ENCODE measurements at regions not wholly inside any gene's neighbourhood (a gene's known extent, or its start where the extent isn't known, plus 50 kb on each side); places are given as distances from the start of the nearest gene placed in this dataset.

DNA sequence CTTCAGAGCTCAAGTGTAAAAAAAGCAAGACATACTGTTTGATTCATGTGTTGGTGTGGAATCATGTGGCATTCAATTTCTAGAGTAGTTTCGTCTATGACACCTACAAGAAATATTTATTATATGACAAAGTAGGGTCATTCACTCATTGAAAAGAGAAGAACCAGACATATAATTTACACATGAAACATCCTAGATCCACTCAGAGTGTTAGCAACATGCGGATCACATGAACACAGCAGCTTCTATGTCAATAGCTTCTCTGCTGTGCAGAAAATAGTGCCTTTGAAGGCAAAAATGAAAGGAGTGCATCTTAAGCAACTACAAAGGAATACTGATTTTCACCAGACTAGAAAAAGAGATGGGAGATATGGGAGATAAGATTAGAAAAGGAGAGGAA lies 569.8 kb downstream of the RPS29 start:
- no peak for DNase-seq (ENCODE audit: low read depth)

DNA sequence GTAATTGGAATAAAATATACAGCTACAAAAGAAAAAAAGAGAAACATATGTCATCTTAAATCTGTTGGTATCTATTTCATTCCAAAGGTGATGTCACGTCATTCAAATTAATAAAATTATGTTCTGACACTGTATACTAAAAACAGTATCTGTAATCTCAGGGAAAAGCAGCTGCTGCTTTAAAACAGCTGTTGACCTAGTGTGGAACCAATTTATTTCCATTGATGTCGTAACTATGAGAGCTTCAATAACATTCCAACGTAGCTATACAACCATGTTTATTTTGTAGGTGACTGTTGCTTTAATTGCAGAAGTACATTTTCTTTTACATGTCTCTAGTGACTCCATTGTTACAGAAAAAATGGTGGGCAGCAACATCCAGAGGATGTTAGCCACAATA lies 571.7 kb downstream of the RPS29 start:
- DNase-seq (ENCODE audit: low read depth) = no peak

DNA sequence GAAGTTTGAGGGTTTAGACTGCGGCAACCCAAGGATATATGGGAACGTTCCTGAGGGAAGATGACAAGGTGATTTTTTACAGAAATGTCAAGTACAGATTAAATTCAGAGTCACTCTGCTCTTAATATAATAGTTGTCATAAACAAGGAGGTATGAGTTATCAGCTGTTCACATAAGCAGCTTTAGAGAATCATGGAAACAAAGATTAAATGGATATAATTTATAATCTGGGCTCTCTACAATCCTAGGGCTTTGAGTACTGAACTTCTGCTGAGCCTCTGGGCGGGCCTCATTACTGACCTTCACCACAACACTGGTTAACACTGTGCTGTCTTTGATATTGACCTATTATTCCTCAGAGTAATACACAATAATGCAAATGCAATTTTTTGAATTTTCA lies 577.8 kb downstream of the RPS29 start:
- DNase-seq (ENCODE audit: low read depth) = no peak

DNA sequence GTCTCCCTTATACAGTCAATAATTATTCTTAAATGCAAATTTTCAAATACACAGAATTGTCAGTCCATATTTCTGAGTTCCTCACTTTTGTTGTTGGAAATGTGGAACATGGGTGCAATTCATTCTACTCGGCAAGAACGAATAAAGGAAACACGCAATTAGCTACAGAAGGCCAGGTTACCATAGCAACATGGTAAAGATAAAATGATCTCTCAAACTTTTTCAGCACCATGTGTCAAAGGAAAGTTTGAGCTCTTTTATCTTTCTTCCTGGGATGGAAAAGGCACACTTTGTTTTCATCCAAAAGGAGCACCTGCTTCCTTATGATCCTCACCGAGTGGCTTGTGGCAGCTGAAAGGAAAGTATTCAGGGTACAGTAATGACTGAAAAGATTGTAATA lies 595.0 kb downstream of the RPS29 start:
- no peak for DNase-seq (ENCODE audit: low read depth)

DNA sequence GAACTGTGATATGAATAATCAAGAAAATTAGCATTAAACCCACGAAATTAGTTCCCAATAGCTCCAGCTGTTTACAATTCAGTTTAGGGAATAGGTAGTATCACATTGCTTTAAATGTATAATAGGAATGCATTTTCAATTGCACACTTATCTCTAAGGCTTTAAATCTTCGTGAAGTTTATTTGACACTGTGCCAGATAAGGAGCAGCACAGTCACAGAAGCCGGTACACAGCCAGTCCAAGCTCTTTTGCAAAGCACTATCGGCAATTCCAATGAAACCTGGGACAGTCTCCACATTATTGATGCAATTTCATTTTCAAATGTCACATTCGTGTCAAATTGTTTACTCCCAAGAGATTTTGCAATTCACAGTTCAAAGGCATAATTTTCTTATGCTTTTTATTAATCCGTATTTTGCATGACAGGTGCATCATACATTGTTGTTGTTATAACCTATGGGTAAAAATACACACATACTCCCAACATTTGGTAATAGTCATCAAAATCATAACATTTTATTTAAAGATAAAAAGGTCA lies 602.8 kb downstream of the RPS29 start:
- no peak for DNase-seq (ENCODE audit: low read depth)

DNA sequence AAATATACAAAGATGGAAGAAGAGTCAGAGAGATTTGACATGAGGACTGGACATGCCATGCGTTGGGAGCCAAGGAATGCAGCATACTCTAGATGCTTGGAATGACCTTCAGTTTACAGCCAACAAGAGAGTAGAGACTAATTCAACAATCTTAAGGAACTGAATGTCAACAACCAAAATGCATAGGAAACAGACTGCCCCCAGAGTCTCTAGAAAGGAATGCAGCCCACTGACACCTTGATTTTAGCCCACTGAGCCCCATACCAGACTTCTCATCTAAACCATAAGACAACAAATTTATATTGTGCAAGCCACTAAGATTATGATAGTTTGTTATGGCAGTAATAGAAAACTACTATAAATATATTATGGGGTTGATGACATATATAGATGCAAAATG lies 611.2 kb downstream of the RPS29 start:
- DNase-seq (ENCODE audit: low read depth) = no peak

DNA sequence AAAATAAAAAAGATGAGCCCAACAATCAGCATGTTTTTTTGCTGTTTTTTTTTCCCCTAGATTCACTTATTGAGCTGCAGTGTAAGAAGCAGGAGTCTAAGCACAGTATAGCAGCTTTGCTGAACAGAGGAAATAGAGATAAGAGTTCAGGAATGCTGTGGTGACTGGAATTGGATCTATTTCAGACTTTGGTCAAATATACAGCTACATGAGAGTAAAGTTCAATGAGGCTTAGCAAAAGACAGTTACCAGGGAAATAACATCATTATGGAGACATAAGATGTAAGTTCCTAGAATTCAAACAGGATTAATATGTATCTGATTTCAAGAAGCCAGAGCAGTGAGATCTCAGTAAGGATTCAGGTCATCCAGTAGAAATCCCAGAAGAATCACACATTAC lies 613.0 kb downstream of the RPS29 start:
- no peak for DNase-seq (ENCODE audit: low read depth)

DNA sequence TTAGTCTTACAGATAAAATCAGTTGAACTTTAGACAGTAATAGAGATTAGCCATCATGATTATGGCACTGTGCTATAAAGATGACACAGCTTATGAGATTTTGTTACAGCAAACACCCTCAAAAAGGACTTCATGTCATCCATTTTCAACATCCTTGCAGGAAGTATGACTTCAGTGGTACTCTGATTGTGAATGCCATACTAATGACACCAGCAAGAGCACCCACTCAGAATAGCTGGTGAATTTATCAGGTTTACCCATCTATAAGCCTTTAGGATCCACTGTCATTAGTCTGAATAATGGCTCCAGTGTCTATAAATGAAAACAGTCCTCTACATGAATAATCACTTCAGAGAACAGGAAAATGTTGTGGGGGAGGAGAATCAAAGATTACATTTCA lies 615.2 kb downstream of the RPS29 start:
- DNase-seq (ENCODE audit: low read depth) = no peak

DNA sequence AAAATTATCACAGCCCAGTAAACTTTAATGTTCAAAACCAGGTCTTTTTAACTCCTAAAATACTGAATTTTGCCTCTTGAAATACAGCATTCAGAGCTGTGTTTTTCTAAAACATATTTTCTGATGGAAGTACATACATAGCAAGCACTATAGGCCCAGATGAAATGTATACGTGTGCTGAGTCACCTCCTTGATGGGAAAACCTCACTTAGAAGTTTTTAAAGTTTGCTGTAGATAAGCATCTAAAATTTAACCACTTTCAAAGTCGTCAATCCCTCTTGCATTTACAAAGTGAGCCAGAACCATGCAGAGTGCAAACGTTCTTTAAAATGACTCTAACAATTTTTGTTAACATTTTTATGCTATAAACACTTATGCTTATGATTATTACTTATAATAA lies 618.8 kb downstream of the RPS29 start:
- DNase-seq (ENCODE audit: low read depth) = no peak

DNA sequence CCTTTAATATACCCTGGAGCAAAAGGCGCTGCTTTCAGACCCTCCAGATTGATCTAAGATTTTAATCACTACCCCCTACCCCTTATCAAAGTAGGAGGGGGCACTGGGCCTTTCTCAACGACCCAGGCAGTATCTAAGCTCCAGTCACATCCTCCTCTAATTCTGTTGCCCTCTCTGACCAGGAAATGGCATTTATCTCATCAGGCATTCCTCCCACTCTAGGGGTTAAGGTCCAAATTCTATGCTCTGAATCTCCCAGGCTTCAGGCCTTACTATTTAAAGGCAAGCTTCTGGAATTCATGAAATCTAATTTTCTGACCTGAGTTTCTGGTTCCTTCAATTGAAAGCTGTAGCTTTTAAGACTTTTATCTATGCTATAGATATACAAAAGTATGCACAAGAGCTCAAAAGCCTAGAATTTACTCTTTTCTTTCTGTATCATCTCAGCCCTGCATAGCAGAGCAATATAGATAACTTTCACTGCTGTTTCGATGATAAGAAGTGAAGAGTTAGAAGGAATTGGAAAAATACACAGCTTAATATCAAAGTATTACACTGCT lies 622.9 kb downstream of the RPS29 start:
- DNase-seq (ENCODE audit: low read depth) = no peak

DNA sequence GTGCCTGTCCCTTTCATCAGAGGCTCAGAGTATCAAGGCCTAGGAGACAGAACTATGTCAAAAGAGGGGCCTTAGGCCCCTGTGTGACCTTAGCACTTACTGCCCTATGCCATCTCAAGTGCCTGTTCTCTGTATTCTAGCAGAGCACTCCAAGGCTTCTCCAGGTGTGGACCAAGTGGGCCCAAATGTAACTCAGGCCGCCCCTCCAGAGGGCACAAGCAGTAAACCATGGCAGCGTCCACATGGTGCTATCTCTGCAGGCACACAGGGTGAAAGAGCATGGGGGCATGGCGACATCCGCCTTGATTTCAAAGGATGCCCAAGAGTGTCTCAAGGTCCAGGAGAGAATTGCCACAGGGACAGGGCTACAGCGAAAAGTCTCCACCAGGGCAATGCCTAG lies 628.7 kb downstream of the RPS29 start:
- no peak for DNase-seq (ENCODE audit: low read depth)

DNA sequence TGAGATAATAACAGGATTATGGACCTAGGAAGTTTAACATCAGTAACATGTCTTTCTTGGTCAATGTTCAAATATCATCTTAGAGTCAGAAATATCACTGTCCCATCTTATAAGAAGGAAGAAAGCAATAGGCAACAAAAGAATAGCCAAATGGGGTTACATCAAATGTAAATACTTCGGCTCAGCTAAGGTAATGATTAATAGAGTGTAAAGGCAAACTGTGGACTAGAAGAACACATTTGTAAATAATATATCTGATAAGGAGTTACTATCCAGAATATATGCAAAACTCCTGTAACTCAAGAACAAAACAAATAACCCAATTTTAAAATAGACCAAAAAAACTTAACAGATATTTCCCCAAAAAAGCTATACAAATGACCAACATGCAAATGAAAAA lies 630.3 kb downstream of the RPS29 start:
- no peak for DNase-seq (ENCODE audit: low read depth)

DNA sequence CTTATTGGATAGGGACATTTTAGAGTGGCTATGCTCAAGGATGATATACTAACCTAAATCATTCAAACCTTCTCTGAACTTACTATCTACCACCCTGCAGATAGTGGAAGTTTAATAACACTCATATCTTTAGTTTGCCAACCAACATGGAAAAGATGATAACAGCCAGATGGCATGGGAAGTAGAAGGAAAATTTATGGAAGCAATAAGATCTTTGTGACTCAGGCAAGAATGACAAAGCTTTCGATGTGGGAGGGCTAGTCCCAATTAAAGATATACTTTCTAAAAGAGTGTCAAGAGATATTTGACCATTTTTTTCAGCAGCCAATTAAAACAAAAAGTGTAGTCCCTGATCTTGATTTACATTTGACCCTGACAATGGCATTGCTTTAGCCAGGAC lies 631.7 kb downstream of the RPS29 start:
- no peak for DNase-seq (ENCODE audit: low read depth)

DNA sequence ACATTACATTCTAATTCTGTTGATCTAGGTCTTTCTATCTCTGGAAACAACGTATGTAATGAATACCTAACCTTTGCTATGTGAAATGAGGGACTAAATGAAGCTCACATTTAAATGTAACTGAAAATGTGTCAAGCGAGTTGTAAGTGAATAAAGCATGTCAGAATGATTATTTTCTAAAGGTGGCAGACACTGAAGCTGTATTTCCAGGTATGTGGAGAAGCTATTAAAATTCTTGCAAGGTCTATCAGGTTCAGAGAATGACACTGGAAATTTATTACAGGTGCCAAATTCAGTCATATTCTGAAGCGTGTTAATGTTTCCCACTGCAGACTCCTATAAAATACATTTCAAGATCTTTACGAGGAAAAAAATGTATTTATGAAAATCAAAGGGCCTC lies 641.4 kb downstream of the RPS29 start:
- no peak for DNase-seq (ENCODE audit: low read depth)

DNA sequence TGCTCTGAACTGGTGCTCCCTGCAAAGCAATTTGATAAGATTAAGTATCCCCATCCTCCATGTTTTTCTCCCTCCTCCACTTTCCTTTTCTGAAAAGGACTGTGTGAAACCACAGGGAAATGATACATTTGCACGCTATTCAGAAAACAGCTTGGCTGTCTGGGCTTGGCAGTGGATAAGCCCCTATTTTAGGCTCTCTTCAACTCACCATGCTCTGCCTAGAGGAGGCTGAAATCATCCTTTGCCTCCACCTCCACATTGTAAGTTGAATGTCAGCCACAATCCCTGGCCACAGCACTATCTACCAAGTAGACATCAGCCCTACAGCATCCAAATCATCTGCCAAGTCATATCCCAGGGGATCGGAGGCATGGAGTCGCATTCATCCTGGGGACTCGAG lies 642.3 kb downstream of the RPS29 start:
- no peak for DNase-seq (ENCODE audit: low read depth)

DNA sequence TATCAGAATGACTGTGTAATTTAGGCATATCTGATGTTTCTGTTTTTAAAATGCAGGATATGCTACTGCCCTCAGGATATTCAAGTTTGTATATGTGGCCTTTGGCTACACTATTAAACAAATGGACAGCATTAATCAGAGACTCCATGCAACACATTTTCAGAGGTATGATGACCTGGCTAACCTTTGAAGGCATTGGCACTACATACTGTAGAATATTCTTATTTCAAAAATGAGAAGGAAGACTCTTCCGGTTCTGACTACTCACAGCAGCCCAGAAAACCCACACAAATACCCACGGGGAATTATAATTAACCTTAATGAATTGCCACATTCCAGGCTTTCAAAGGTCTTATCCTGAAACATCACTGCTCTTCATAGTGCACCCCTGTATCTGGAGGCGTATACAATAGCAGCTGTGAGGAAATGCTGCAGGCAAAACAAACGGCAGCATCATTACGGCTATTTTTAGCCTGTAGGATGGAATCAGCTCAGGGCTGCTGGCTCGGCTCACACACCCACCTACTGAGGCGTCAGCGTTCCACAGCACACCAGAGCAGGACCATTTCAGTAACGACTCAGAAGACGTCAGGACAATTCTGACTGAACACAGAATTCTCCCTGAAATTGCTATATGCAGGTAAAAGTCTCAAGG lies 648.5 kb downstream of the RPS29 start:
- no peak for DNase-seq (ENCODE audit: low read depth)

DNA sequence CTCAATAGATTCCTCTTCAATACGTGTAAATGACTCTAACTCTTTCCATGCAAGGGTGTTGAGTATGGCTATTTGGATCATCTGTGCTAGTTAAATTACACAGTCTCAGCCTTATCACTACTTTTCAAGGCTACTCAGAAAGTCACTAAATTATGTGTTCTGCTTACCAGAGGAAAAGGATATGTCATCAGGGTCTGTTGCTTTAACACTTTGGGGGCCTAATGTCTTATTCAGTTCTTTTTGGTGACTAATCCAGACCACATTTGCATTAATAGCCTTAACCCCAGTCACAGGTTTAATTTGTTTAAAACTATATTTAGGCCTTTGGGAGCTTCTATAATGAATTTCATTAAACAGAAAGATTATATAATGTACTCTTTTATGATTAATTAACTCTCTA lies 649.3 kb downstream of the RPS29 start:
- DNase-seq (ENCODE audit: low read depth) = no peak

DNA sequence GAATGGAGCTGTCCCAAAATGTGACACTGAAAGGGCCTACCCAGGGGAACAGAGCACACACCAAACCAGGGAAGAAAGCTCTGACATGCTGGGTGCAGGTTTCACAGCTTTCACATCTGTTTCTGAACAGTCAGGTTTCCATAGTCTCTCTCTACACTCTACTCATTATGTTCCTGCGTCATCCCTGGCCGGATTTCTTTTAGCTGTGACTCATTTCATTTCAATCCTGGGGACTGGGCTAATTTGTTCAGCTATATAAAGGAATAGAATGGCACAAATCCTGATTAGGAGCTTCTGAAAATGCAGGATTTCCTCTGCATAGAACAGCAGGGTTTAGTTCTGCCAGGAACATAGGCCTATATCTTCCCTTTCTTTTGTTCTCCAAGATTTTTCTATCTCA lies 649.8 kb downstream of the RPS29 start:
- no peak for DNase-seq (ENCODE audit: low read depth)

DNA sequence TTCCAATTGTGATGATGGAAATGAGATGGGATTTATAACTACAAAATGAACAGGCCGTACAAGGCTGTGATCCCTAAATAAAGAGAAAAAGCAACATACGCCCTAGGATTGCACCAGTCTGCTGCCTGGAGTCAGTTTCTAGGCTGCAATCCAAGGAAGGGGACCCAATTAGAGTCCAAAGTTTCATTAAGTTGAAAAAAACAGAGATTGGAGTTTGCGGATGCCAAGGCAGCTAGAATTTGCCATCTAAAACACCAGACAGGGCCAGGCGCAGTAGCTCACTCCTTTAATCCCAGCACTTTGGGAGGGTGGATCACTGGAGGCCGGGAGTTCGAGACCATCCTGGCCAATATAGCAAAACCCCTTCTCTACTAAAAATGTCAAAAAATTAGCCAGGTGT lies 661.0 kb downstream of the RPS29 start:
- no peak for DNase-seq (ENCODE audit: low read depth)

DNA sequence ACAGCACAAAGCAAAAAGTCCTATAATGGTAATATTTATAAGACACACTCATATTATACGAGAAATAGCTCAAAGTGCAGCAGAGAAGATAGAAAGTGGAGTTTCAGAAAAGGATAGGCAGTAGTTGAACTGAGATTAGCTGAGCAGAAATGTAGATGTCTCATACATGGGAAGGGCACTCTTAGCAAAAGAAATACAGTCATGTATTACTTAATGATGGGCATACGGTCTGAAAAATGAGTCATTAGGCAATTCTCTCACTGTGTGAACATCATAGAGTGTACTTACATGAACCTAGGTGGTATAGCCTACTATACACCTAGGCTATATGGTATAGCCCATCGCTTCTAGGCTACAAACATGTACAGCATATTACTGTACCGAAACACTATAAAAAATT lies 671.3 kb downstream of the RPS29 start:
- no peak for DNase-seq (ENCODE audit: low read depth)

DNA sequence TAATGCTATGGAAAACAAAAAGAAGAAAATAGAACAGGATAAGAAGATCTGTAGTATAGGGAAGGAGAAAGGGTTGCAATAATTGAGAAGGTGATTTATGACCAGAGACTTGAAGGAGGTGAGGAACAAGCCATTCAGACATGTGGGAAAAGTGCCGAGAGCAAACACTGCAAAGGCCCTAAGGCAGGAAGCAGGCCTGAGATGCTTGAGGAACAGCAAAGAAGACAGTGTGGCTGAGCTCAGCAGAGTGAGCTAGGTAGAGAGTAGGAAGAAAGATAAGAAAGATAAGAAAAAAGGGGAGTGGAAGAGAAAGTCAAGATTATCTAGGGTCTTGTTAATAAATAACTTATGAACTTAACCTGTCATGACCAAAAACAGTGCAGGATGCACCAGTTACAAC lies 671.8 kb downstream of the RPS29 start:
- no peak for DNase-seq (ENCODE audit: low read depth)

DNA sequence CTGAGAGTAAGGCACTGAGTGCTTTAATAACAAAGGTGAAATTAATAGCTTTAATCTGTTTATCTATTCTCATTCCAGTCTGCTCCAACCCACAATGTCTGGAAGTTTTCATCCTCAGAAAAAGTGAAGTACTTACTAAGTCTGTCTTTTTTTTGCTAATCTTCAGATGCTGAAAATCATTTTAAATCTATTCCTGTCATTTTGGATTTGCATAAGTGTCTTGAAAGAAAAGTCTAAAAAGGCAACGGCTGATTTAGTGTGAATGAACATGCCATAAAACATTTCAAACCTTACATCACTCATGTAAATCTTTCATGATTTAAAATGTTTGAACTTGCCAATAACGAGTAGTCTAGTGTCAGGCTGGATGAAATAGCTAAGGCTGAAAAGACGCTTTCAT lies 685.6 kb downstream of the RPS29 start:
- DNase-seq (ENCODE audit: low read depth) = no peak

DNA sequence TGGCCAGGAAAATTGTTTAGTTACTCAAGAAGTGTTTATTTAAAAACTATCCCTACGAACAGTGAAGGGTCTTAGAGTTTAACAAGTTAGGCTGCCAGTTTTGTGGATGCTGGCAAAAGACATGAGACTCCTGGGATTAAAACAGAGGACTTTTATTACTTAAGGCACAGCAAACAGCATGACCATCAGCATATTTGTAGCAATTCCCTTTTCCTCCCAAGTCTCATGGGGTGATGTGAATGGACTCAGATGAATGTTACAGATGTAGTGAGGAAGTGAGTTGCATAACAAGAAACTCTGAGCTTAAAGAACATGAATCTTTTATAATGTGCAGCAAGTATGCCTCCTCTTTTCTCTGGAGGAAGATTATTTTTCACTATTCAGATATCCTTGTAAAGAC lies 695.8 kb downstream of the RPS29 start:
- DNase-seq (ENCODE audit: low read depth) = no peak

DNA sequence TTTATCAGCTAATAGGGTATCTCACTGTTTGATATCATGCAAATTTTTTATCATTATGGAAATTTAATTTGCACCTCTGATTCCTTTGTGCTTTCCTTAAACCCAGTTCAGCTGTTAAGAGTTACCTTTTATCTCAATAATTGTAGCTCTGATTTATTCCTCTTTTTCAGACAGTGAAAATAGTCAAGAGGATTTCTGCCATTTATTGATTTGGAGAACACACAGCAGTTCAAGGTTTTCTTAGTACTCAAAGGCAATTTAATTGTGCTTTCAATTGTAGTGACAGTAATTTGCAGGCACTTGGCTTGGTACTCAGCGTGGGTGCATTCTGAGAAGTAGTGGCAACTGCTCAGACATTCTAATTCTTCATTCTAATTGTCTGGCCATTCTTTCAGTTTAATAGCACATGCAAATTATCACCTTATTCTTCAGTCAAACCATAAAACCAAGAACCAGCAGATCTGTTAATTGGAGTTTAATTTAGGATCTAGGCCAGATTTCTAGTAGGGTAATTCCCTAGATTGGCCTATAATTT lies 709.3 kb downstream of the RPS29 start:
- no peak for DNase-seq (ENCODE audit: low read depth)

Measured in T-helper 22 cell (primary cell).